Activated naive CD4-positive, alpha-beta T cell treated with Interleukin-2 at 50 U/mL for 16 hours (primary cell): ENCODE measurements at regions not wholly inside any gene's neighbourhood (a gene's known extent, or its start where the extent isn't known, plus 50 kb on each side); places are given as distances from the start of the nearest gene placed in this dataset.

Source experiments
- DNase-seq: peaks from one replicate; pipeline ENCODE4 v3.0.0-alpha.2; 2020

GRCh38 chr14:62018606-62019005 lies 256.4 kb downstream of the SNAPC1 start:
- no peak for DNase-seq

GRCh38 chr14:62027958-62028357 lies 265.7 kb downstream of the SNAPC1 start:
- no peak for DNase-seq

- DNase-seq = no peak
These were observed 267.3 kb downstream of the SNAPC1 start for GRCh38 chr14:62029569-62029924.

GRCh38 chr14:62030387-62030786 lies 268.2 kb downstream of the SNAPC1 start:
- no peak for DNase-seq

GRCh38 chr14:62031504-62031903 lies 269.3 kb downstream of the SNAPC1 start:
- DNase-seq = no peak

- DNase-seq = no peak
These were observed 291.0 kb downstream of the SNAPC1 start for GRCh38 chr14:62053188-62053587.

- DNase-seq = no peak
These were observed 294.6 kb downstream of the SNAPC1 start for GRCh38 chr14:62056789-62057188.

- no peak for DNase-seq
These were observed 300.4 kb downstream of the SNAPC1 start for GRCh38 chr14:62062645-62063044.

- no peak for DNase-seq
These were observed 302.6 kb downstream of the SNAPC1 start for GRCh38 chr14:62064751-62065323.

- no peak for DNase-seq
These were observed 304.1 kb downstream of the SNAPC1 start for GRCh38 chr14:62066304-62066703.

- no peak for DNase-seq
These were observed 308.8 kb downstream of the SNAPC1 start for GRCh38 chr14:62071039-62071438.

GRCh38 chr14:62076368-62076767 lies 314.1 kb downstream of the SNAPC1 start:
- no peak for DNase-seq

GRCh38 chr14:62076825-62077605 lies 314.8 kb downstream of the SNAPC1 start:
- DNase-seq = no peak

GRCh38 chr14:62077676-62078261 lies 315.5 kb downstream of the SNAPC1 start:
- no peak for DNase-seq

GRCh38 chr14:62079038-62079437 lies 316.8 kb downstream of the SNAPC1 start:
- no peak for DNase-seq

GRCh38 chr14:62081012-62081612 lies 318.9 kb downstream of the SNAPC1 start:
- DNase-seq = no peak

- DNase-seq = no peak
These were observed 319.7 kb downstream of the SNAPC1 start for GRCh38 chr14:62081951-62082350.

- no peak for DNase-seq
These were observed 320.6 kb downstream of the SNAPC1 start for GRCh38 chr14:62082779-62083178.

- DNase-seq = no peak
These were observed 321.8 kb downstream of the SNAPC1 start for GRCh38 chr14:62084020-62084419.

GRCh38 chr14:62087191-62087590 lies 325.0 kb downstream of the SNAPC1 start:
- no peak for DNase-seq

GRCh38 chr14:62093736-62094135 lies 331.5 kb downstream of the SNAPC1 start:
- DNase-seq = no peak

GRCh38 chr14:62097072-62097471 lies 334.9 kb downstream of the SNAPC1 start:
- DNase-seq = no peak

- DNase-seq = no peak
These were observed 335.6 kb downstream of the SNAPC1 start for GRCh38 chr14:62097824-62098223.

- DNase-seq = no peak
These were observed 336.1 kb downstream of the SNAPC1 start for GRCh38 chr14:62098357-62098756.
